ENCODE measurements at regions not wholly inside any gene's neighbourhood (a gene's known extent, or its start where the extent isn't known, plus 50 kb on each side); places are given as distances from the start of the nearest gene placed in this dataset.
"Not testable (repeated sequence)": the region's sequence is repeated elsewhere in the genome, so short reads cannot be mapped to it uniquely, and the experiment has no call there.

DNA sequence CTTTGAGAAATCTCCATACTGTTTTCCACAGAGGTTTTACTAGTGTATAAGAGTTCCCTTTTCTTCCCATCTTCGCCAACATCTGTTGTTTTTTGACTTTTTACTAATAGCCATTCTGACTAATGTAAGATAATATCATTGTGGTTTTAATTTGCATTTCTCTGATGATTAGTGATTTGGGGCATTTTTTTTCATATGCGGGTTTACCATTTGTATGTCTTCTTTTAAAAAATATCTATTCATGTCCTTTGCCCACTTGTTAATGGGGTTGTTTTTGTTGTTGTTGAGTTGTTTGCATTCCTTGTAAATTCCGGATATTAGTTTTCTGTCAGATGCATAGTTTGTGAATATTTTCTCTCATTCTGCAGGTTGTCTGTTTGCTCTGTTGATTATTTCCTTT lies 167.1 kb downstream of the PRL start:
- no peaks in the 10 kb centered on the region for H3K27me3 ChIP-seq (replicated peaks; ENCODE audit: control insufficient read depth, insufficient read depth, low read length)
- no peaks in the 10 kb centered on the region for H3K36me3 ChIP-seq (ENCODE audit: control insufficient read depth, insufficient read depth, low read length)
- no peak for TF ChIP-seq CTCF (IDR thresholded peaks at IDR 0.05; ENCODE audit: insufficient read depth, low read length, poor library complexity, severe bottlenecking)
- no peak for DNase-seq (ENCODE audit: extremely low read depth, insufficient read length)
- H3K4me3 ChIP-seq (replicated peaks; ENCODE audit: low read depth, low read length), result no peak overlapping the region

GRCh38 chr6:22132656-22133055 lies 164.2 kb downstream of the PRL start:
- Histone ChIP-seq H3K4me3 (replicated peaks; ENCODE audit: low read depth, low read length) (no peak overlapping the region), H3K36me3 (ENCODE audit: control insufficient read depth, insufficient read depth, low read length) (no peaks in the 10 kb centered on the region), H3K27me3 (replicated peaks; ENCODE audit: control insufficient read depth, insufficient read depth, low read length) (no peaks in the 10 kb centered on the region)
- no peak for TF ChIP-seq CTCF (IDR thresholded peaks at IDR 0.05; ENCODE audit: insufficient read depth, low read length, poor library complexity, severe bottlenecking)
- DNase-seq (ENCODE audit: extremely low read depth, insufficient read length), result no peak

DNA sequence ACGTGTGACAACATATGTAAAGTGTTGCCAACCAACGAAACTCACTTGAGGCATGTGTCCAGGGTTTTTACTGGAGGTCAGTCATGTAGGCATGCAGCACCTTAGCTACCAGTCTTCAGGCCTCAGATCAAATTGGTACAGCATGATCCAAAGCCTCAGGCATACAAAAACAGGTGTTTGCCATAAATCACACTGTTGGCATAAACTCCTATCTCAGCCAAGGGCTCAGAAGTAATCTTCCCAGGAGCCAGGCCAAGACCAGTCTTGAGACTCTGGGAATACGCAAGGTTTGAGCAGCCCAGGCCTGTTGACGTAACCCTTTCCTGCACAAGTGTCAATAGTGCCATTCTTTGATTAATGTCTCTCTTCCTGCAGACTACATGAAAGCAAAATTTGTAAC lies 163.5 kb downstream of the PRL start:
- H3K36me3 ChIP-seq (ENCODE audit: control insufficient read depth, insufficient read depth, low read length), result no peaks in the 10 kb centered on the region
- H3K4me3 ChIP-seq (replicated peaks; ENCODE audit: low read depth, low read length), result no peak overlapping the region
- no peak for DNase-seq (ENCODE audit: extremely low read depth, insufficient read length)
- TF ChIP-seq CTCF (IDR thresholded peaks at IDR 0.05; ENCODE audit: insufficient read depth, low read length, poor library complexity, severe bottlenecking), result no peak
- H3K27me3 ChIP-seq (replicated peaks; ENCODE audit: control insufficient read depth, insufficient read depth, low read length), result no peaks in the 10 kb centered on the region

- TF ChIP-seq CTCF (IDR thresholded peaks at IDR 0.05; ENCODE audit: insufficient read depth, low read length, poor library complexity, severe bottlenecking), result no peak
- H3K36me3 ChIP-seq (ENCODE audit: control insufficient read depth, insufficient read depth, low read length), result no peaks in the 10 kb centered on the region
- H3K4me3 ChIP-seq (replicated peaks; ENCODE audit: low read depth, low read length), result no peak overlapping the region
- DNase-seq (ENCODE audit: extremely low read depth, insufficient read length), result no peak
- H3K27me3 ChIP-seq (replicated peaks; ENCODE audit: control insufficient read depth, insufficient read depth, low read length), result no peaks in the 10 kb centered on the region
These were observed 162.5 kb downstream of the PRL start for GRCh38 chr6:22134308-22134707.

DNA sequence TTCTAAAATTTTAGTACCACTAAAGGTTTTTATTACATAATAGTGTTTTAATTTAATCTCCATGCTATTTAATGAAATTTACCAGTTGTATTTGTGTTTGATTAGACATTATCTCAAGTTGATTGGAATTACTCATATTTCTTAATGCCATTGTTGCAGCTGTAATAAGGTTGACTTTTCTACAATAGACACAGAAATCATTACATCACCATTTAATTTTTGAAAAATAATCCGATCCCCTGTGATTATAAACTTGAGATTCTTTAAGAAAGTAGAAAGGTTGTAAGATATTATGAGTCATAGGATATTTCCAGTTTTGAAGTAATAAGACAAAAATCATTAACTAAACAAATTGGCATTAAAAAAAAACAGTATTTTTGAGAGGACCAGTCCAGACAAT lies 161.4 kb downstream of the PRL start:
- no peaks in the 10 kb centered on the region for H3K36me3 ChIP-seq (ENCODE audit: control insufficient read depth, insufficient read depth, low read length)
- no peak overlapping the region for H3K4me3 ChIP-seq (replicated peaks; ENCODE audit: low read depth, low read length)
- TF ChIP-seq CTCF (IDR thresholded peaks at IDR 0.05; ENCODE audit: insufficient read depth, low read length, poor library complexity, severe bottlenecking), result no peak
- DNase-seq (ENCODE audit: extremely low read depth, insufficient read length), result no peak
- H3K27me3 ChIP-seq (replicated peaks; ENCODE audit: control insufficient read depth, insufficient read depth, low read length), result no peaks in the 10 kb centered on the region

DNA sequence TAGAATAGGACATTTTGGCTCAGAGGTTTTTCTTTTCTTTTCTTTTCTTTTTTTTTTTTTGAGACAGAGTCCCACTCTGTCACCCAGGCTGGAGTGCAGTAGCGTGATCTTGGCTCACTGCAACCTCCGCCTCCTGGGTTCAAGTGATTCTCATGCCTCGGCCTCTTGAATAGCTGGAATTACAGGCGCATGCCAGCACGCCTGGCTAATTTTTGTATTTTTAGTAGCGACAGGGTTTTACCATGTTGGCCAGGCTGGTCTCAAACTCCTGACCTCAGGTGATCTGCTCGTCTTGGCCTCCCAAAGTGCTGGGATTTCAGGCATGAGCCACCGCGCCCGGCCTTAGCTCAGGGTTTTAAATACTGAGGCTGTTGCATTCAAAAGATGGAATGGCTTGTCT lies 156.1 kb downstream of the PRL start:
- not testable (repeated sequence) for H3K4me3 ChIP-seq (replicated peaks; ENCODE audit: low read depth, low read length); H3K36me3 ChIP-seq (ENCODE audit: control insufficient read depth, insufficient read depth, low read length); H3K27me3 ChIP-seq (replicated peaks; ENCODE audit: control insufficient read depth, insufficient read depth, low read length); DNase-seq (ENCODE audit: extremely low read depth, insufficient read length)

Measured in GM06990 (cell line).